HEK293 (cell line): ENCODE measurements at regions not wholly inside any gene's neighbourhood (a gene's known extent, or its start where the extent isn't known, plus 50 kb on each side); places are given as distances from the start of the nearest gene placed in this dataset.

Experiments
- CTCF ChIP-seq: fragments of 450-650 bp; formaldehyde crosslinking; IDR thresholded peaks from 2 replicates; pipeline ENCODE4 v1.5.1; 2016; ENCODE audit warnings: missing biosample characterization, missing genetic modification characterization
- ZNF23 ChIP-seq: fragments of 450-650 bp; formaldehyde crosslinking; IDR thresholded peaks from 2 replicates; pipeline ENCODE4 v1.5.1; 2016; ENCODE audit warnings: missing biosample characterization, missing genetic modification characterization, borderline replicate concordance
- ZNF394 ChIP-seq: fragments of 450-650 bp; formaldehyde crosslinking; IDR thresholded peaks from 2 replicates; pipeline ENCODE4 v1.5.1; 2016; ENCODE audit warnings: missing biosample characterization, missing genetic modification characterization, mild to moderate bottlenecking, moderate library complexity, borderline replicate concordance

- TF ChIP-seq ZNF23 (tag by site-specific recombination) (no peak), CTCF (tag by site-specific recombination) (no peak), ZNF394 (no peak)
Observed at GRCh38 chr13:48780713-48781341, 127.1 kb downstream of the CYSLTR2 start.
